GM21529 (cell line): ENCODE measurements at regions not wholly inside any gene's neighbourhood (a gene's known extent, or its start where the extent isn't known, plus 50 kb on each side); places are given as distances from the start of the nearest gene placed in this dataset.
"Not testable (repeated sequence)": the region's sequence is repeated elsewhere in the genome, so short reads cannot be mapped to it uniquely, and the experiment has no call there.

Source experiments
- ATAC-seq: cut with Tn5 transposase; IDR thresholded peaks from one replicate; pipeline ENCODE4 v1.9.1; 2021; ENCODE audit not compliant: unreplicated experiment

- no peak for ATAC-seq
Observed at GRCh38 chr14:66242001-66242400, 244.2 kb upstream of the CCDC196 start.

GRCh38 chr14:66244834-66245233 is 241.3 kb upstream of the CCDC196 start:
- no peak for ATAC-seq

GRCh38 chr14:66247662-66248193 is 238.4 kb upstream of the CCDC196 start:
- ATAC-seq = no peak

GRCh38 chr14:66248256-66248655 is 237.9 kb upstream of the CCDC196 start:
- ATAC-seq = no peak

DNA sequence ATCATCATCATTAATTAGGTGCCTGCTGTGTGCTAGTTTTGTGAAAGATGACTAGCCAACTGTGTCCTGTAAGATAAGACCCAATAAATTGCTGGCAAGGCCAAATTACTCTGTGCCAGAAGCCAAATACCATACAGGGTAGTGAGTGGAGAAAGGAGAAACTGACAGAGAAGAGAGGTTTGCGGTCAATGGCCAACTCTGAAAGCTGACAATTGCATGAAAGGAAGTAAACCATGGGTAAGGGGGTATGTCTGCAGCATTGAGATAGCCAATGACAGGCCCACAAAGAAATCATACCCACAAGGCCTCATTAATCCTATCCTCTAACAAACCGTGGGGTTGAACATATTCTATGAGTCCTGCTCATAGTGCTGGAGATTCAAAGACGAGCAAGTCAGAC is 236.6 kb upstream of the CCDC196 start:
- no peak for ATAC-seq

- ATAC-seq = no peak
Observed at GRCh38 chr14:66254038-66254437, 232.1 kb upstream of the CCDC196 start.

DNA sequence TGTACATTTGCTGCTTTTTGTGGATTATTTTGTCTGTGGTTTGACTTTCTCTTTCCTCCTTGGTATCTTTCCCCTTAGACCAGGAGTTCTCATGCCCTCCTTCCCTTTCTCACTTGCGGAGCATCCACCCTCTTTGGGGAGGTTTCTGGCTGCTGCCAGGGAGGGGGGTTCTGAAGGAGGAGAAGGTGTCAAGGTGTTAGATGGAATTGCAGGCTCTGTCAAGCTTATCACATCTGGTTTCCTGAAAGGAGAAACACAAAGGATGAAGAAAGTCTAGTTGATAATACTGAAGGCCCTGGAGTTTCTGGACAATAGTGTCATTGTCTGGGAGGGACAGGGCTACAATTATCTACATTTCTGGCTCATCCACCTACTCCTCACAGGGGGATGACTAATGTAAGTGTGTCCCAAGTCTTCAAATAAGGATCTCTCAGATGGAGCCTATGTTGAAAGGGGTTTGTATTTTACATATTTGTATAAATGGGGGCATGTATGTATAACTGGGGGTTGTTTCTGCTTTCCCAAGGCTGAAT is 217.3 kb upstream of the CCDC196 start:
- ATAC-seq = no peak

DNA sequence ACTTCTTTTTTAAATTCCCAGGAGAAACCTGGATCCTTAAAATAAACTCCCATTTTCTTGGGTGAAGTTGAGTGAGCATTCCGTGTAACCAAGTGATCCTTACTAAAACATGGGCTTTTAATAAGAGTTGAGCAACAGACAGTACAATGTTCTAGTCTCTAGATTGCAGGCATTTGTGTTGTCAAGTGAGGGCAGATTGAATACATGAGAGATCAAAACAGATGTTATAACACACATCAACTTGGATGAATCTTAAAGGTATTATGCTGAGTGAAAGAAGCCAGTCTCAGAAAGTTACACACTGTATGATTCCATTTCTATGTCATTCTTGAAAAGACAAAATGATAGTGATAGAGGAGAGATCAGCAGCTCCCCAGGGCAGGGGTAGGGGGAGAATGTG is 213.9 kb upstream of the CCDC196 start:
- ATAC-seq = no peak

DNA sequence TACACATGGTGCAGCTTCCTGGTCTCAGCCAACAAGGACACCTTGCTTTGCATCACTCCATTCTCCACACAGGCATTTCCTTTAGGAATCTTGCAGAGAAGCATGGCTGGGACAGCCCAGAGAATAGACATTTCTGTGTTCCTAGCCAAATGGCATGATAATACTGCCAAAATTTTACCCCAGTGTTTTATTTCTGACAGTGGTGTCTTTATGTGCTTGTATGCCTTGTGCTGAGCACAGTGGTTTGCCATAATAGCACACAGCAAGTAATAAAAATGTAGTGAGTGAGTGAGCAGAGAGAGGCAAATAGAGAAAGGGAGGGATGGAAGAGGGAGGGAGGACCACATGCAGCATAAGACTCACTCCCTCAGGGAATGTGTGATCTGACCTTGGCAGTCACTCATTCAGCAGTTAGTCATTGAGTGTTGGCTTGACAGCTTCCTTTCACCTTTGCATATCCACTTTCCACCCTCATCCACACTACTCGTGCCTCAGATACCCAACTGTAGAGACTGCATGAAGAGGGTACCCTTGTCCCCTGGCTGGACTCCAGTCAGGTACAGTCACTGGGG is 212.8 kb upstream of the CCDC196 start:
- no peak for ATAC-seq

GRCh38 chr14:66278418-66278817 is 207.8 kb upstream of the CCDC196 start:
- ATAC-seq = not testable (repeated sequence)

DNA sequence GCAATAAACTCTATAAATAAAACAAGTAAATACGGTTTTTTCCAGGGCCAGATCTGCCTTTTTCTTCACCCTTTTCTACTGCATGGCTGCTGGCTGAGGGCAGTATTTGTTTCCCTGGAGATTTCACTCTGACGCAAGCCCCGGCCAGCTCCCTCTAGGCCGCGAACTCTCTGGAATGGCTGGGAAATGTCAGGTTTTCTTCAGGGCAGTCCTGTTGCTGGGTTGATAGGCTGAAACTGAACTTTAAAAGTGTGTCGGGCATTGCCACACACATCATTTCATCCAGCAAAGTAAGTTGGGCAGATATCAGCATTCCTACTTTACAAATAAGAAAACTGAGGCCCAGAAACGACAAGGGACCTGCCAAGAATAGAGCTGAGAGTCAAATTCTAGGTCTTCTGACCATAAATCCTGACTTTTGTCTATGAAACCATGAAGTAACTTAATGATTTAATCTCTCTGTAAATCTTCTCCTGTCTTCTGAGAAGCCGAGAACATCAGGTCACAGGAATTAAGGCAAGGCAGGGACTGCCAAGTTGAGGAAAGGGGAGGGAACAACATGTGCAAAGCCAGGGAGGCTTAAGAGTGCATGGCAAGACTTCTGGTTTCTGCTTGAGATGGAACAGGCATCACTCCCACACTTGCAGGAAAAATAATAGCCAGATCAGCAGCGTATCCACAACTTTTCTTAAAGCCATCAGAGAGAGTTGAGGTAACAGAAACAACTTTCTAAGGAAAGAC is 205.0 kb upstream of the CCDC196 start:
- ATAC-seq = no peak

- ATAC-seq = no peak
Observed at GRCh38 chr14:66284346-66284745, 201.8 kb upstream of the CCDC196 start.

- no peak for ATAC-seq
Observed at GRCh38 chr14:66288511-66288910, 197.7 kb upstream of the CCDC196 start.

DNA sequence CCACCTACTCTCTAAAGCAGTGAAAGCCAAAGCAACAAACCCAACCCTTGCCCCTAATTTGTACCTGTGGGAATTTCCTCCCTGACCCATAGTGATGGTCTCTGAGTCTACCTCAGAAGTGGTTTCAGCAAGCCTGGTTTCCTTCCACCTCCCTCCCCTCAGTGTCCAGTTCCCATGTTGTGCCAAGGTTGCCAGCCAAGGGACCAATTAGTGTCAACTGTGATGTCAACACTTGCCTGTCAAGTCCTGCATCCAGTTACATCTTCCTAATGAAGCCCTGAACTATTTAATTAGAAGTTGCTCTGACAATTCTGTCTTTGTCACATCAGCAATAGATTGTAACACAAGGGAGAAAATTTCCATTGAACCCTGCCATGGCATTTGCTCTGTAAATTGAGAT is 194.4 kb upstream of the CCDC196 start:
- ATAC-seq = no peak

DNA sequence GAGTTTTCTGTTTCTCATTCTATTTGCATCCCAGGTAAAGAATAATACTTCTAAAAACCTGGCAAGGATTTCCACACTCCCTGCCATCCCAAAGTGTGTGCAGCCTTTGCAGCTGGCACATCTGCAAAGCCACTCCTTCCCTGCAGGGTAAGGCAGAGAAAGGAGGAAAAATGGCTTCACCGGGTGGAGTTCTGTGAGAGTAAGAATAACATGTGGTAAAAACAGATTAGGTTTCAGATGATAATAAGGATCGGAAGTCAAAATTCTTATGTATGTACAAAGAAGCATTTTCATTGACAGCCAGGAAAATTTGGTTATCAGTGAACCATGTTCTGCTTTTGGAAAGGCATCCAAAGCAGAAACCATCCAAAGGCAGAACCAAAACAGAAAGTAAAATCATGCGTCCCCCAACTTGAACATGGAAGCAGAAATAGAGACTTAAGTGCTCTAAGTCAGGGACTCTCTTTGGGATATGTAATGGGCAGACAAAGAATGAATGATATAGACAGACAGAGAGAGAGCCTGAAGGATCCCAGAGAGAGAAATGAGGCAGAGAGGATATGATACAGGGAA is 192.6 kb upstream of the CCDC196 start:
- ATAC-seq = no peak

DNA sequence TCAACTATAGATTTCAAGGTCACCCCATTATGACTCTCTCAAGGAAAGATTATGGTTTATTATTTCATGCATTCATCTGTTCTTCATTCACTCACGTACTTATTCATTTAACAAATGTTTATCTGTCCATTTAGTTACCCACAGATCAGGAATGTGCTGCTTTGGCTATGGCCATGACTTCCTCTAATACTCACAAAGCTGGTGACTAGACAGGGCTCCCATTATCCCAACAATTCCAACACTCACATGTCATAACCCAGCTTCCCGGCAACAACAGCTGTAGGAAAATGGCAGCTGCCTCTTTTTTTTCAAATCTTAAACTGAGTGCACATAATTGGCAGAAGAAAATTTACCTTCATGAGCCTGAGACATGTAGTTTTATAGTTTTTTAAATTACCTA is 190.8 kb upstream of the CCDC196 start:
- ATAC-seq = no peak

DNA sequence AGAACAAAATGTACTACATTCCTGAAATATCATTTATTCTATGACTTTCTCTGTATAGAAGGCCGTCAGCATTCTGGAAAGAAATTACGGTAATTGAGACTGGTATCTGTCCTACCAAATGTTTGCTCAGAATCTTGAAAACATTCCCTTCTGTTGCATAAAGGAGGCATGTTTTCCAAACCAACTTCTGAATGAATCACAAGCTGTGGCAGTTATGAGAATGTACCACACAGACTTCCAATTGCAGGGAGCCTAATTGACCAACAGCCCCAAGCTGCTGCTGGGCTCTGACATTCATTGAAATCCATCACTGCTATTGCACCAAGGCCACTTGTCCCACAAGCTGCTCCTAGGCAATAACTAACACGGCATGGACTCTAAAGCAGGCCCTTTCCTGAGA is 185.3 kb upstream of the CCDC196 start:
- ATAC-seq = no peak

GRCh38 chr14:66306101-66306500 is 180.1 kb upstream of the CCDC196 start:
- no peak for ATAC-seq

DNA sequence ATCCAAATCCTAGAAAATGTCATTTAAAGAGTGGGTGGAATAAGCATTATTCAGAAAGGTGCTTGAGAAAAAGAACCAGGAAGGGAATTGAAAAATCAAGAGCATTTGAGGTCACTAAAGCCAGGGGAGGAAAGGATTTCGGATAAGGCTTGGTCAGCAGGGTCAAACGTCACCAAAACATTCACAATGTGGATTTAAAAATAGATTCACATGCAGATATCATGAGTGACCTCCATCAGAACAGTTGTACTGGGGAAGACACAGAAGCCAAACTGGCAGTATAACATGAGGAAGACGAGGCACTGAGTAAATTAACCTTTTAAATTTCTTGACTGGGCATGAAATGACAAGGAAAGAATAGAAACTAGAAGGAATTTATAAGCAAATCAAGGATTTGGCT is 175.1 kb upstream of the CCDC196 start:
- ATAC-seq = no peak

DNA sequence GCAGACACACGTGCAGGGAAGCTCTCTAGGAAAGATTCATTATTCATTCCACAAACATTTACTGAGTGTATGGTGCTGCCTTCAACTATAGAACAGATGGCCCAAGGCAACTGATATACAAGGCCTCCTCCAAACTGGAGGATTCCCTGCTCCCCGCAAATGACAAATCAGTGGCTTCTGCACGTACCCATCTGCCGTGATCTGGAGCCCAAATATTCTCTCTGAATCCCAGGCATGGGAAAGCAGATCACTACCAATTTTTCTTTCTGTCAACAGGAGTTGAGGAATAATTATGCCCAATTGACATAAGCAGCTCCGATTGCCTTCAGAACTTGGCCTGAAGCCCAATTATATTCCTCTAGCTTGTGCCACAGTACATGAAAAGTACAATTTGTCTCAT is 174.2 kb upstream of the CCDC196 start:
- no peak for ATAC-seq

- no peak for ATAC-seq
Observed at GRCh38 chr14:66312451-66312850, 173.7 kb upstream of the CCDC196 start.

GRCh38 chr14:66315098-66315497 is 171.1 kb upstream of the CCDC196 start:
- no peak for ATAC-seq
